GM21717 (cell line): ENCODE measurements at regions not wholly inside any gene's neighbourhood (a gene's known extent, or its start where the extent isn't known, plus 50 kb on each side); places are given as distances from the start of the nearest gene placed in this dataset.

ENCODE experiments used
- ATAC-seq: cut with Tn5 transposase; IDR thresholded peaks from one replicate; pipeline ENCODE4 v1.9.1; 2021; ENCODE audit warnings: mild to moderate bottlenecking, moderate library complexity; ENCODE audit not compliant: unreplicated experiment

DNA sequence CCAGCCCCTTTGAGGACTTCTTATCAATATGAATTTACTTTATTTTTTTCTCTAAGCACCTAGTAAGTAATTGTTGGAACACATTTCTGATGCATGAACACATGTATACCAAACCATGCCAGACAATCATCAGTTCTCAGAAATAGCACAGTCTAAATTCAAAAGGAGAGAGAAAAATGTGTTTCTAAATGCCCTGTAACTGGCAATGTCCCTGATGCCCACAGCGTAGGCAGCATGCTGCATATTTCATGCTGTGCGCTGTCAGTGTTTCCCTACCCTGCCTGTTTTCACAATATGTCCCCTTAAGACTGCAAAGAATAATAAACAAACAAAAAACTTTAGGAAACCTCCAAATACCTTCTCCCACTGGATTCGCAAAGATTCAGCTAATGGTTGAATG lies 881.0 kb upstream of the CHAC2 start:
- ATAC-seq = no peak

- no peak for ATAC-seq
Measured at GRCh38 chr2:52884761-52885352, 882.7 kb upstream of the CHAC2 start.

DNA sequence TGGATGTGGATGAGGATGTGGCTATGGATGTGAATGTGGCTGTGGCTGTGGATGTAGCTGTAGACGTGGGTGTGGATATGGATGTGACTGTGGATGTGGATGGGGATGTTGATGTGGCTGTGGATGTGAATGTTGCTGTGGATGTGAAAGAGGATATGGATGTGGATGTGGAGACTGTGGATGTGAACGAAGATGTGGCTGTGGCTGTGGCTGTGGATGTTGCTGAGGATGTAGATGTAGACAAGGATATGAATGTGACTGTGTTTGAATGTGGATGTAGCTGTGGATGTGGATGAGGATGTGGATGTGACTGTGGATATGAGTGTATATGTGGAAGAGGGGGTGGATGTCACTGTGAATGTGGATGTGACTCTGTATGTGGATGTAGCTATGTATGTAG lies 884.6 kb upstream of the CHAC2 start:
- no peak for ATAC-seq

DNA sequence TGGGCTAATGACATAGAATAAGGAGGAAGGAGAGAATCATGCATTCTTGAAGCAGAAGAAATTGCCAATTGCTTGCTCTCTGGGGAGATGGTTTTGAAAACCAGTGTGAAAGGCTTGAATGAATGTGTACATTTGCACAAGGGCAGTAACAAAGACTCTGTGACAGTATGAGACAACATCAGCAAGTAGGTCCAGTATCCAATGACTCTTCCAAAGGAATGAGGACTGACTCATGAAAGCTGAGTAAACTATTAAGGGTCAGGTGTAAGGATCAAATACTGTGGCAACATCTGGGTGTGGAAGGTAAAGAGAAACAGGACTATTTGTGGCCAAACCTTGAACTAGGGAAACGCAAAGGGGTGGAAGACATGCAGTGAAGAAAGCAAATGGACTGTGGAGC lies 886.0 kb upstream of the CHAC2 start:
- no peak for ATAC-seq

GRCh38 chr2:52880872-52881271 lies 886.7 kb upstream of the CHAC2 start:
- ATAC-seq = no peak

DNA sequence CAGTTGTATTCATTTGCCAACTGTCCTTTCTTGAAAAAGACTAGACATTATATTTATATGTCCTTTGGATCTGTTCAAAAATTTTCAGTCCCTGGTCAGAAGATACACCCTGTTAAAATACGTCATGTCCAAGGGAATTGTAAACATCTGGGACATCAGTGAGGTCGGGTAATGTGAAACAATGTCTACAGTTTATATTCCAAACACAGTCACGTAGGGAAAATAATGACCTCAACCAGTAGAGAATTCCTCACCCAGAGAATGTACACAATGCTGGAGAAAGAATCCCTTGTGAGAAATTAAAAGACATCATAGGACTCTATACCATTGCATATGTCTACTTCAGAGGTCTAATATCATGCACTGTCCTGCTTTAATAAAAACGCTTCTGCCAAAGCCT lies 888.0 kb upstream of the CHAC2 start:
- ATAC-seq = no peak

DNA sequence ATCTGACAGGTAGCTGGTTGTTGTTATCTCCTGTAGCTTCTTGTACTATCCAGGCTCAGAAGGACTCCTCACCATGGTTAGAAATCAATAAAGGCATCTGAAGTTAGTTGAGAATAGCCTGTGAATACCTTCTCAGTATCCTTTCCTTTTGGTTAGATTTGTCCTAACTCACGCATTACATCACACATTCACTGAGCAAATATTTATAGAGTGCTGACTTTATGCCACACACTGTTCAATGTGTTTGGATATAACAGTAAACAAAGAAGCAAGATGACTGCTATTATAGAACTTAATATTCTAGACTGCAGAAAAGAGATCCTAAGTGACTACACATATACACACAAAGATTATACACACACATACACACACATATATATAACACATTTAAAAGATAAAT lies 889.9 kb upstream of the CHAC2 start:
- ATAC-seq = no peak

- no peak for ATAC-seq
Measured at GRCh38 chr2:52874466-52875106, 893.0 kb upstream of the CHAC2 start.

DNA sequence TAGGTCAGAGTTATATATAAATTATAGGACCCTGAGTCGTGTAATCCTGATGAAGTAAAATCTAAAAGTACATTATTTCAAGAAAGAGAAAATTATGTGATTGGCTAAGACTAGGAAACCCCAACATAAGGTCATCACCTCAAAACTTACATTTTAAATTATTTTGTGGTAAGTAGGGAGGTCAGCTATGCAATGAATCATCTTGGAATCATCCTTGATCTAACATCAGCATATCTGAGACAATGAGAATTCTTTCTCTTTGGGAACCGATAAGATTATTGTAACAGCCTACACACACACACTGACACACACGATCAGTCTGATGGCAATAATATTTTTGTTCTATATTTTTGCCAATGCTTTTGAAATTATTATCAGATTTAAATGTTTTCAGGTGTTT lies 904.8 kb upstream of the CHAC2 start:
- no peak for ATAC-seq

- ATAC-seq = no peak
Measured at GRCh38 chr2:52861596-52861995, 906.0 kb upstream of the CHAC2 start.

DNA sequence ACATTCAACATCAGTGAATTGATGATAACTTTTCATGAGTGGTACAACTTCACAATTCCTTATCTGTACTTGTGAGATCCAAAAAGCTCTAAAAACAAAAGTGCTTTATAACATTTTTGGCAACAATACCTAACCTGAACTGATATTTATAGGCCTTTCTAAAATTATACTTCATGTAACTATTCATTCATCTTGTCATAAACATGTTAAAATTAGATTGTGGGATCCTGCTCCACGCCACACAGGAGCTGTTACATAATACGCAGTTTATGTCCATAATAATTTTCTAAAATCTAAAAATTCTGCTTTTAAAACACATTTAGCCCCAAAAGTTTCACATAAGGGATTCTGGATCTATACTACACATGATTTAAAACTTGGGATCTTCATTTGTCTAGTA lies 908.5 kb upstream of the CHAC2 start:
- no peak for ATAC-seq

DNA sequence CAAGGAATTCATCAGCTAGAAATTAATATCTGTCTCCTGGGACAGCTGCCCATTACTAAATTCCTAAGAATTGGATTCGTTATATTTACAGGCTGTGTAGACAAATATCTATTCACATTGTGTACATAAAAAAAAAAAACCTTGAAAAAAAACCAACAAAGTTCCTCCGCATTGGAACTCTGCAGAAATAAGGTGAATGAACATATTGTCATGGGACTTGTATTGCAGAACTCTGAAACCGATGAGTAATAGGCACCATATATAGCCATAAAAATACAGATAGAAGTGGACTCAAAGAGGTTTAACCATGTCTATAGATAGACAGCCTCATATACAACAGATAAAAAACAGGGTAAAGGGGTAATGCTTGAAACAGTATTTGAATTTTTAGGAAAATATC lies 909.9 kb upstream of the CHAC2 start:
- no peak for ATAC-seq

- no peak for ATAC-seq
Measured at GRCh38 chr2:52852006-52852405, 915.6 kb upstream of the CHAC2 start.

DNA sequence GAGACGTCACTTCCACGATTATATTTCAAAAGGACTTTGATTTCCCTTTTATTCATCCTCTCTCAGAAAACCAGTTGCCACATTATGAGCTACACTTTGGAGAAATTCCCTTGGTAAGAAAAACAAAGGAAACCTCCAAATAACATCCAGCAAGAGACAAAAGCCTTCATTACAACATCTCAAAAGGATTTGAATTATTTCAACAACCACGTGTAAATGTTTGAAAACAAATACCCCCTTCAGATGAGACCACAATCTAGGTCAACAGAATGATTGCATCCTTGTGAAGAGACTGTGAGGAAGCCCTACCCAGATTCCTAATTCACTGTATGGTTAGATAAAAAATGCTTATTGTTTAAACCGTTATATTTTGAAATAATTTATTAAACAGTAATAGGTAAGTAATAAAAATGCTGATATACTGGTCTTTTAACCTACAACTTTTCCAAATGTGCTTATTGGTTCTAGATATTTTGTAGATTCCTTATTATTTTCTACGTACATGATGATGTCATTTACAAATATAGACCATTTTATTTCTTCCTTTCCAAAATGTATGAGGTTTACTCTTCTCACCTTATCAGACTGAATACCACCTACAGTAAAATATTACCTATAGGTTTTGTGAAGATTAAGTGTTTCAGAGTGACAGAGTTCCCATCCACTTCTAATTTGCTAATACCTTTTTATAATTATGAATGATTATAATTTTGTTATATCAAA lies 922.7 kb upstream of the CHAC2 start:
- ATAC-seq = no peak

DNA sequence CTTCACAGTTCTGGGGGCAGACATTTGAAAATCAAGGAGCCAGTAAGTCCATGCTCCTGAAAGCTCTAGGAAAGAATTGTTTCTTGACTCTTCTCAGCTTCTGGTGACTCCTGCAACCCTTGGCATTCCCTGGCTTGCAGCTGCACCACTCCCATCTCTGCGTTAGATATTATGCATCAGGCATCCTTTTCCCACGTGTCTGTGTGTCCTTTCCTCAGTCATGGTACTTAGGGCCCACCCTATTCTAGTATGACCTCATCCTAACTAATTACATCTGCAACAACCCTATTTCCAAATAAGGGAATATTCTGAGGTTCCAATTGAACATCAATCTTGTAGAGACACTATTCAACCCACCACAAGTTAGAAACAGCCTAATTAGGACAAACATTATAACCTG lies 931.7 kb upstream of the CHAC2 start:
- ATAC-seq = no peak

- no peak for ATAC-seq
Measured at GRCh38 chr2:52831216-52831615, 936.4 kb upstream of the CHAC2 start.

DNA sequence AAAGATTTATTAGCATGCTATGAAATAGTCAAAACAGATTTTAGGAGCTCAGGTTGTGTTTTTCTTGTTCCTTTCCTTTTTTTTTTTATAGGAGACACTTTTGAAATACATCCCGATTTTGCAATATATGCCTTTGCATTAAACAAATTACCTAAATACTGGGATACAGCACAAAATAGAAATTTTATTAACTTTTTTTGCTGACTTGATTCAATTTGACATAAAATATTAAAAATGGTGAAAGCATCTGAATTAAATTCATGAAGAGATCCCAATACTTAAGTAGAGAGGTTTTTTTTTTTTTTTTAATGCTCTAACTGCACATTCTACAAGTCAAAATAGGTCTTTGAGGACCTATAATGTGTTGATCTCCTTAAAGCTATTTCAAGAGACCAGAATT lies 939.5 kb upstream of the CHAC2 start:
- ATAC-seq = no peak

GRCh38 chr2:52821631-52822030 lies 946.0 kb upstream of the CHAC2 start:
- ATAC-seq = no peak

GRCh38 chr2:52818958-52819357 lies 948.6 kb upstream of the CHAC2 start:
- ATAC-seq = no peak

GRCh38 chr2:52810460-52810859 lies 957.1 kb upstream of the CHAC2 start:
- no peak for ATAC-seq

- no peak for ATAC-seq
Measured at GRCh38 chr2:52805901-52806410, 961.6 kb upstream of the CHAC2 start.

- ATAC-seq = no peak
Measured at GRCh38 chr2:52794581-52794980, 973.0 kb upstream of the CHAC2 start.
